Gastrocnemius medialis (tissue), 4 donors: ENCODE measurements at regions not wholly inside any gene's neighbourhood (a gene's known extent, or its start where the extent isn't known, plus 50 kb on each side); places are given as distances from the start of the nearest gene placed in this dataset.

Experiments
- CTCF ChIP-seq, 5 experiments: fragments of 450-650 bp in 3 of 5; fragments of 200-600 bp in 2 of 5; sonication (generic) in 2 of 5; IDR thresholded peaks in 4 of 5; conservative IDR thresholded peaks in 1 of 5; 1 replicate in 4 of 5; 2 replicates in 1 of 5; pipeline ENCODE4 v1.5.1; 2016 to 2019; ENCODE audit warnings: antibody characterized with exemption in 5 of 5, mild to moderate bottlenecking in 3 of 5, moderate library complexity in 3 of 5
- POLR2A ChIP-seq, 2 donors: fragments of 450-650 bp; IDR thresholded peaks; one replicate each; pipeline ENCODE4 v1.6.1; 2017; ENCODE audit warnings: antibody characterized with exemption in 2 of 2, mild to moderate bottlenecking in 2 of 2, moderate library complexity in 2 of 2

- TF ChIP-seq POLR2A (IDR thresholded peaks at IDR 0.05) (no peak), CTCF (IDR thresholded peaks at IDR 0.05 in 4 of 5, conservative IDR thresholded peaks at IDR 0.05 in 1 of 5) (no peak)
Measured at GRCh38 chr4:104643805-104644204, 149.1 kb upstream of the CXXC4 start.
